ENCODE measurements at regions not wholly inside any gene's neighbourhood (a gene's known extent, or its start where the extent isn't known, plus 50 kb on each side); places are given as distances from the start of the nearest gene placed in this dataset.

DNA sequence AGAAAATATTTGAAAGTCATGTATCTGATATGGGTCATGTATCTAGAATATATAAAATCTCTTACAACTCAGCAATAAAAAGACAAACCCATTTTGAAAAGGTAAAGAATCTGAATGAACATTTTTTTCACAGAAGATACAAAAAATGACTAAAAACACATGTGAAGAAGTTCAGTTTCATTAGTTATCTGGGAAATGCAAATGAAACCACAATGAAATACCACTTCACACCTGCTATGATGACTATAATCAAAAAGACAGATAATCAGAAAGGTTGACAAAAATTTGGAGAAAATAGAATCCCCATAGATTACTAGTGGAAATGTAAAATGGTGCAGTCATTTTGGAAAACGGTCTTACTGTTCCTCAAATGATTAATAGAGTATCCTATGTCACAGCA, 631.0 kb downstream of the MRPL39 start:
- Histone ChIP-seq H3K4me3 (no peak overlapping the region), H2AFZ (no peak overlapping the region), H3K36me3 (ENCODE audit: insufficient read depth) (no peaks in the 10 kb centered on the region; the same call in 1 of the 2 replicates), H3K9me2 (ENCODE audit: insufficient read depth) (no peaks in the 10 kb centered on the region), H3F3A (replicated peaks; ENCODE audit: low read depth) (no peaks in the 10 kb centered on the region), H3K79me2 (replicated peaks; ENCODE audit: insufficient read depth) (no peaks in the 10 kb centered on the region), H3K4me2 (no peak overlapping the region), H3K4me1 (ENCODE audit: insufficient read depth) (no peaks in the 10 kb centered on the region), H4K20me1 (replicated peaks; ENCODE audit: insufficient read depth) (no peaks in the 10 kb centered on the region), H3K27ac (ENCODE audit: low read depth) (no peak overlapping the region), H3K27me3 (ENCODE audit: insufficient read depth) (no peaks in the 10 kb centered on the region)
- H3K9me3 Mint-ChIP-seq, result peaks cover 67% of the 10 kb centered on the region
- ATAC-seq, result no peak
- no peak for DNase-seq (ENCODE audit: low spot score)
- H3K27me3 Mint-ChIP-seq (ENCODE audit: insufficient read depth, low read depth, poor library complexity), result peaks cover 2% of the 10 kb centered on the region
- H3K36me3 Mint-ChIP-seq (ENCODE audit: low read depth), result peaks cover 15% of the 10 kb centered on the region; the same call in 2 of the 3 replicates
- H3K4me3 Mint-ChIP-seq, result no peak overlapping the region
- no peak overlapping the region for H3K27ac Mint-ChIP-seq
- H3K4me1 Mint-ChIP-seq, result no peaks in the 10 kb centered on the region
- TF ChIP-seq, protein P1, sequence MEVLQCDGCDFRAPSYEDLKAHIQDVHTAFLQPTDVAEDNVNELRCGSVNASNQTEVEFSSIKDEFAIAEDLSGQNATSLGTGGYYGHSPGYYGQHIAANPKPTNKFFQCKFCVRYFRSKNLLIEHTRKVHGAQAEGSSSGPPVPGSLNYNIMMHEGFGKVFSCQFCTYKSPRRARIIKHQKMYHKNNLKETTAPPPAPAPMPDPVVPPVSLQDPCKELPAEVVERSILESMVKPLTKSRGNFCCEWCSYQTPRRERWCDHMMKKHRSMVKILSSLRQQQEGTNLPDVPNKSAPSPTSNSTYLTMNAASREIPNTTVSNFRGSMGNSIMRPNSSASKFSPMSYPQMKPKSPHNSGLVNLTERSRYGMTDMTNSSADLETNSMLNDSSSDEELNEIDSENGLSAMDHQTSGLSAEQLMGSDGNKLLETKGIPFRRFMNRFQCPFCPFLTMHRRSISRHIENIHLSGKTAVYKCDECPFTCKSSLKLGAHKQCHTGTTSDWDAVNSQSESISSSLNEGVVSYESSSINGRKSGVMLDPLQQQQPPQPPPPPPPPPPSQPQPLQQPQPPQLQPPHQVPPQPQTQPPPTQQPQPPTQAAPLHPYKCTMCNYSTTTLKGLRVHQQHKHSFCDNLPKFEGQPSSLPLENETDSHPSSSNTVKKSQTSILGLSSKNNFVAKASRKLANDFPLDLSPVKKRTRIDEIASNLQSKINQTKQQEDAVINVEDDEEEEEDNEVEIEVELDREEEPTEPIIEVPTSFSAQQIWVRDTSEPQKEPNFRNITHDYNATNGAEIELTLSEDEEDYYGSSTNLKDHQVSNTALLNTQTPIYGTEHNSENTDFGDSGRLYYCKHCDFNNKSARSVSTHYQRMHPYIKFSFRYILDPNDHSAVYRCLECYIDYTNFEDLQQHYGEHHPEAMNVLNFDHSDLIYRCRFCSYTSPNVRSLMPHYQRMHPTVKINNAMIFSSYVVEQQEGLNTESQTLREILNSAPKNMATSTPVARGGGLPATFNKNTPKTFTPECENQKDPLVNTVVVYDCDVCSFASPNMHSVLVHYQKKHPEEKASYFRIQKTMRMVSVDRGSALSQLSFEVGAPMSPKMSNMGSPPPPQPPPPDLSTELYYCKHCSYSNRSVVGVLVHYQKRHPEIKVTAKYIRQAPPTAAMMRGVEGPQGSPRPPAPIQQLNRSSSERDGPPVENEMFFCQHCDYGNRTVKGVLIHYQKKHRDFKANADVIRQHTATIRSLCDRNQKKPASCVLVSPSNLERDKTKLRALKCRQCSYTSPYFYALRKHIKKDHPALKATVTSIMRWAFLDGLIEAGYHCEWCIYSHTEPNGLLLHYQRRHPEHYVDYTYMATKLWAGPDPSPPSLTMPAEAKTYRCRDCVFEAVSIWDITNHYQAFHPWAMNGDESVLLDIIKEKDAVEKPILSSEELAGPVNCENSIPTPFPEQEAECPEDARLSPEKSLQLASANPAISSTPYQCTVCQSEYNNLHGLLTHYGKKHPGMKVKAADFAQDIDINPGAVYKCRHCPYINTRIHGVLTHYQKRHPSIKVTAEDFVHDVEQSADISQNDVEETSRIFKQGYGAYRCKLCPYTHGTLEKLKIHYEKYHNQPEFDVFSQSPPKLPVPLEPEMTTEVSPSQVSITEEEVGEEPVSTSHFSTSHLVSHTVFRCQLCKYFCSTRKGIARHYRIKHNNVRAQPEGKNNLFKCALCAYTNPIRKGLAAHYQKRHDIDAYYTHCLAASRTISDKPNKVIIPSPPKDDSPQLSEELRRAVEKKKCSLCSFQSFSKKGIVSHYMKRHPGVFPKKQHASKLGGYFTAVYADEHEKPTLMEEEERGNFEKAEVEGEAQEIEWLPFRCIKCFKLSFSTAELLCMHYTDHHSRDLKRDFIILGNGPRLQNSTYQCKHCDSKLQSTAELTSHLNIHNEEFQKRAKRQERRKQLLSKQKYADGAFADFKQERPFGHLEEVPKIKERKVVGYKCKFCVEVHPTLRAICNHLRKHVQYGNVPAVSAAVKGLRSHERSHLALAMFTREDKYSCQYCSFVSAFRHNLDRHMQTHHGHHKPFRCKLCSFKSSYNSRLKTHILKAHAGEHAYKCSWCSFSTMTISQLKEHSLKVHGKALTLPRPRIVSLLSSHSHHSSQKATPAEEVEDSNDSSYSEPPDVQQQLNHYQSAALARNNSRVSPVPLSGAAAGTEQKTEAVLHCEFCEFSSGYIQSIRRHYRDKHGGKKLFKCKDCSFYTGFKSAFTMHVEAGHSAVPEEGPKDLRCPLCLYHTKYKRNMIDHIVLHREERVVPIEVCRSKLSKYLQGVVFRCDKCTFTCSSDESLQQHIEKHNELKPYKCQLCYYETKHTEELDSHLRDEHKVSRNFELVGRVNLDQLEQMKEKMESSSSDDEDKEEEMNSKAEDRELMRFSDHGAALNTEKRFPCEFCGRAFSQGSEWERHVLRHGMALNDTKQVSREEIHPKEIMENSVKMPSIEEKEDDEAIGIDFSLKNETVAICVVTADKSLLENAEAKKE (CRISPR knock-in tag; IDR thresholded peaks at IDR 0.05), result no peak

DNA sequence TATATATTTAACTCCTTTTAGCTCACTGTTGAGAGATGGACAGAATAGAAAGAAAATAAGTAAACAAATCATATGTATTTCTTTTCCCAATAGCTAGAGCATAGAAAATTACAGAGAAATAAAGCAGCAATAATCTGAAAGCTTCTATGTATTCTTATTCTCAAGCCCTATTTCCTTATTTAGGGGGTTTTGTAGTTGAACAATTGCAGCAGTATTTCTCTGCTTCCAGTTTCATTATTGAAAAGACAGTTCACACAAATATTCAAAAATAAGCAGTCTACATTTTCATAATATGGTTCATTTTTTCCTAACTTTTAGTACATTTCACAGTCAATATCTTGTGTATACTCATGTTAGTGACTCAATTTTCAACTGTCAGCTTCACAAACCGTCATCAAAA, 638.2 kb downstream of the MRPL39 start:
- ATAC-seq, result no peak
- H3F3A ChIP-seq (replicated peaks; ENCODE audit: low read depth), result no peaks in the 10 kb centered on the region
- Mint-ChIP-seq H3K9me3 (peaks cover 79% of the 10 kb centered on the region), H3K27me3 (ENCODE audit: insufficient read depth, low read depth, poor library complexity) (peaks cover 2% of the 10 kb centered on the region), H3K4me1 (no peaks in the 10 kb centered on the region), H3K4me3 (no peak overlapping the region), H3K36me3 (ENCODE audit: low read depth) (peaks cover 15% of the 10 kb centered on the region; the same call in 2 of the 3 replicates), H3K27ac (no peak overlapping the region)
- H3K4me2 ChIP-seq, result no peak overlapping the region
- H3K79me2 ChIP-seq (replicated peaks; ENCODE audit: insufficient read depth), result no peaks in the 10 kb centered on the region
- no peak overlapping the region for H3K27ac ChIP-seq (ENCODE audit: low read depth)
- no peaks in the 10 kb centered on the region for H4K20me1 ChIP-seq (replicated peaks; ENCODE audit: insufficient read depth)
- DNase-seq (ENCODE audit: low spot score), result no peak
- H2AFZ ChIP-seq, result no peak overlapping the region
- H3K4me1 ChIP-seq (ENCODE audit: insufficient read depth), result no peaks in the 10 kb centered on the region
- no peaks in the 10 kb centered on the region for H3K9me2 ChIP-seq (ENCODE audit: insufficient read depth)
- no peaks in the 10 kb centered on the region for H3K27me3 ChIP-seq (ENCODE audit: insufficient read depth)
- no peak overlapping the region for H3K4me3 ChIP-seq
- H3K36me3 ChIP-seq (ENCODE audit: insufficient read depth), result no peaks in the 10 kb centered on the region; the same call in 1 of the 2 replicates
- TF ChIP-seq STAT1 (IDR thresholded peaks at IDR 0.05; ENCODE audit: unreplicated experiment), result no peak
- TF ChIP-seq, protein P2, sequence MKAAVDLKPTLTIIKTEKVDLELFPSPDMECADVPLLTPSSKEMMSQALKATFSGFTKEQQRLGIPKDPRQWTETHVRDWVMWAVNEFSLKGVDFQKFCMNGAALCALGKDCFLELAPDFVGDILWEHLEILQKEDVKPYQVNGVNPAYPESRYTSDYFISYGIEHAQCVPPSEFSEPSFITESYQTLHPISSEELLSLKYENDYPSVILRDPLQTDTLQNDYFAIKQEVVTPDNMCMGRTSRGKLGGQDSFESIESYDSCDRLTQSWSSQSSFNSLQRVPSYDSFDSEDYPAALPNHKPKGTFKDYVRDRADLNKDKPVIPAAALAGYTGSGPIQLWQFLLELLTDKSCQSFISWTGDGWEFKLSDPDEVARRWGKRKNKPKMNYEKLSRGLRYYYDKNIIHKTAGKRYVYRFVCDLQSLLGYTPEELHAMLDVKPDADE (IDR thresholded peaks at IDR 0.05), result no peak
- no peak for TF ChIP-seq CREB1 (CRISPR knock-in tag; IDR thresholded peaks at IDR 0.05; ENCODE audit: low read depth)
- TF ChIP-seq ZNF114 (CRISPR knock-in tag; IDR thresholded peaks at IDR 0.05), result no peak
- no peak for TF ChIP-seq EZH2phosphoT487 (IDR thresholded peaks at IDR 0.05; ENCODE audit: unreplicated experiment)
- TF ChIP-seq NANOG (IDR thresholded peaks at IDR 0.05; ENCODE audit: borderline replicate concordance), result no peak
- no peak for TF ChIP-seq EZH2 (IDR thresholded peaks at IDR 0.05; ENCODE audit: low read depth, unreplicated experiment)
- no peak for TF ChIP-seq ZNF331 (CRISPR knock-in tag; IDR thresholded peaks at IDR 0.05; ENCODE audit: low read depth)
- no peak for TF ChIP-seq JUNB (IDR thresholded peaks at IDR 0.05; ENCODE audit: unreplicated experiment)
- TF ChIP-seq, protein P3, sequence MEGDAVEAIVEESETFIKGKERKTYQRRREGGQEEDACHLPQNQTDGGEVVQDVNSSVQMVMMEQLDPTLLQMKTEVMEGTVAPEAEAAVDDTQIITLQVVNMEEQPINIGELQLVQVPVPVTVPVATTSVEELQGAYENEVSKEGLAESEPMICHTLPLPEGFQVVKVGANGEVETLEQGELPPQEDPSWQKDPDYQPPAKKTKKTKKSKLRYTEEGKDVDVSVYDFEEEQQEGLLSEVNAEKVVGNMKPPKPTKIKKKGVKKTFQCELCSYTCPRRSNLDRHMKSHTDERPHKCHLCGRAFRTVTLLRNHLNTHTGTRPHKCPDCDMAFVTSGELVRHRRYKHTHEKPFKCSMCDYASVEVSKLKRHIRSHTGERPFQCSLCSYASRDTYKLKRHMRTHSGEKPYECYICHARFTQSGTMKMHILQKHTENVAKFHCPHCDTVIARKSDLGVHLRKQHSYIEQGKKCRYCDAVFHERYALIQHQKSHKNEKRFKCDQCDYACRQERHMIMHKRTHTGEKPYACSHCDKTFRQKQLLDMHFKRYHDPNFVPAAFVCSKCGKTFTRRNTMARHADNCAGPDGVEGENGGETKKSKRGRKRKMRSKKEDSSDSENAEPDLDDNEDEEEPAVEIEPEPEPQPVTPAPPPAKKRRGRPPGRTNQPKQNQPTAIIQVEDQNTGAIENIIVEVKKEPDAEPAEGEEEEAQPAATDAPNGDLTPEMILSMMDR (conservative IDR thresholded peaks at IDR 0.05; ENCODE audit: low read depth in 2 of 2), result no peak

All from GM23338 (cell line).